Body of pancreas (tissue), 4 donors: ENCODE measurements at regions not wholly inside any gene's neighbourhood (a gene's known extent, or its start where the extent isn't known, plus 50 kb on each side); places are given as distances from the start of the nearest gene placed in this dataset.
"Not testable (repeated sequence)": the region's sequence is repeated elsewhere in the genome, so short reads cannot be mapped to it uniquely, and the experiment has no call there.

Source experiments
- POLR2A ChIP-seq, 3 donors: fragments of 450-650 bp; IDR thresholded peaks; one replicate each; pipeline ENCODE4 v1.6.1; 2016; ENCODE audit warnings: antibody characterized with exemption in 3 of 3, mild to moderate bottlenecking in 2 of 3
- TF ChIP-seq, protein P1 (sequence below), 7 experiments: fragments of 450-650 bp in 4 of 7; fragments of 200-600 bp in 3 of 7; sonication (generic) in 3 of 7; IDR thresholded peaks; one replicate each; pipeline ENCODE4 v1.5.1; 2016 to 2019; ENCODE audit warnings: antibody characterized with exemption in 7 of 7

DNA sequence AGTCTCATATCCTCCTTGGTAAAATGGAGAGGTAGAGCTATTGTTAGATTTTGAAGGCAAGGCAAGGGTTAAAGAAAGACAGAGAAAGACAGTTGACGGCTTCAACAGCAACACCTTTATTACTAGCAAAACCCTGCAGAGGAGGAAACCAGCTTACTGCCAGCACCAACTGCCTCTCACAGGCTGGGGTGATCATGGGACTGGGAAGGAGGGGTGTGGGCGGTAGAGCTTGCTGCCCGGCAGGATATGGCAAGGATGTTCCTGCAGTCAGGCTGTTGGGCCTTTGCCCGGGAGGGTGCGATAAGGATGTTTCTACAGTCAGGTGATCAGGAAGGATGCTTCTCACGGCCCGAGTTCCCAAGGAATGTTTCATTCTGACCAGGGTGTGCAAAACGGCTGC is 310.0 kb downstream of the FOXD4L4 start:
- TF ChIP-seq, protein P1, sequence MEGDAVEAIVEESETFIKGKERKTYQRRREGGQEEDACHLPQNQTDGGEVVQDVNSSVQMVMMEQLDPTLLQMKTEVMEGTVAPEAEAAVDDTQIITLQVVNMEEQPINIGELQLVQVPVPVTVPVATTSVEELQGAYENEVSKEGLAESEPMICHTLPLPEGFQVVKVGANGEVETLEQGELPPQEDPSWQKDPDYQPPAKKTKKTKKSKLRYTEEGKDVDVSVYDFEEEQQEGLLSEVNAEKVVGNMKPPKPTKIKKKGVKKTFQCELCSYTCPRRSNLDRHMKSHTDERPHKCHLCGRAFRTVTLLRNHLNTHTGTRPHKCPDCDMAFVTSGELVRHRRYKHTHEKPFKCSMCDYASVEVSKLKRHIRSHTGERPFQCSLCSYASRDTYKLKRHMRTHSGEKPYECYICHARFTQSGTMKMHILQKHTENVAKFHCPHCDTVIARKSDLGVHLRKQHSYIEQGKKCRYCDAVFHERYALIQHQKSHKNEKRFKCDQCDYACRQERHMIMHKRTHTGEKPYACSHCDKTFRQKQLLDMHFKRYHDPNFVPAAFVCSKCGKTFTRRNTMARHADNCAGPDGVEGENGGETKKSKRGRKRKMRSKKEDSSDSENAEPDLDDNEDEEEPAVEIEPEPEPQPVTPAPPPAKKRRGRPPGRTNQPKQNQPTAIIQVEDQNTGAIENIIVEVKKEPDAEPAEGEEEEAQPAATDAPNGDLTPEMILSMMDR (IDR thresholded peaks at IDR 0.05): not testable (repeated sequence)
- not testable (repeated sequence) for TF ChIP-seq POLR2A (IDR thresholded peaks at IDR 0.05)
